Body of pancreas (tissue), 4 donors: ENCODE measurements at regions not wholly inside any gene's neighbourhood (a gene's known extent, or its start where the extent isn't known, plus 50 kb on each side); places are given as distances from the start of the nearest gene placed in this dataset.

Experiments used
- CTCF ChIP-seq, 7 experiments: fragments of 450-650 bp in 4 of 7; fragments of 200-600 bp in 3 of 7; sonication (generic) in 3 of 7; IDR thresholded peaks; one replicate each; pipeline ENCODE4 v1.5.1; 2016 to 2019; ENCODE audit warnings: antibody characterized with exemption in 7 of 7
- POLR2A ChIP-seq, 3 donors: fragments of 450-650 bp; IDR thresholded peaks; one replicate each; pipeline ENCODE4 v1.6.1; 2016; ENCODE audit warnings: antibody characterized with exemption in 3 of 3, mild to moderate bottlenecking in 2 of 3

DNA sequence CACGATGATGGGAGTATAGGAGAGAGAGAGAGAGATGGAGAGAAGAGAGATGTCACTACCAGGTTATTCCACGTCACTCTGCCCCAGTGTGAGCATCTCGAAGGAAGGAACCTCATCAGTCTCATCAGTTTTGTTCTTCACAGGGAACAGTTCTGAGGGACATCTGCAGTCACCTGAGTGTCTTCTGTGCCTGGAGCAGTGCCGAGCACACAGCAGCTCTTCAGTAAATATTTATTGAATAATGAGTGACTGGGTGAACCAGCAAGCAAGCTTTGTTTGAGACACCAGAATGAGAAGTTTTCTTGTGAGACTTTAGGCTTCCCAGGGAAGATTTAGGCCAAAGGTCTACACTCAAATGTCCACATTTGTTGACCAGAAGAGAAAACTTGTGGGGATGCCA, 142.4 kb upstream of the IRX3 start:
- TF ChIP-seq POLR2A (IDR thresholded peaks at IDR 0.05) (no peak), CTCF (IDR thresholded peaks at IDR 0.05) (no peak)
